H1 (cell line): ENCODE measurements at regions not wholly inside any gene's neighbourhood (a gene's known extent, or its start where the extent isn't known, plus 50 kb on each side); places are given as distances from the start of the nearest gene placed in this dataset.

Experiments
- CTCF ChIA-PET: fragments of 300-600 bp; sonication (Branson Sonifier 250); formaldehyde crosslinking; loops from one replicate; lab custom pipeline; 2021; ENCODE audit not compliant: partially characterized antibody; lab: Charles Lee
- POLR2A ChIA-PET: fragments of 300-600 bp; sonication (Branson Sonifier 250); formaldehyde crosslinking; loops from one replicate; lab custom pipeline; 2021; ENCODE audit warnings: inconsistent platforms; ENCODE audit not compliant: partially characterized antibody; lab: Charles Lee
- DNase-seq, 2 experiments: peaks; one replicate each; pipeline versions ENCODE4 v3.0.0 to v3.0.0-alpha.2; 2010 to 2022; ENCODE audit warnings: low spot score in 2 of 2, low read depth in 1 of 2, mixed read lengths in 1 of 2
- FAIRE-seq: peaks from 2 replicates; lab custom pipeline; 2011; peaks lifted over from hg19 to GRCh38; lab: Jason Lieb, UNC
- H2AFZ ChIP-seq: 2 replicates; pipeline ENCODE4 v1.8.1; 2012; ENCODE audit warnings: low read length, inconsistent platforms
- H2AK5ac ChIP-seq: 2 replicates; pipeline ENCODE4 v1.6.1; 2013; ENCODE audit warnings: low read depth, low read length
- H2BK120ac ChIP-seq: replicated peaks from 2 replicates; pipeline ENCODE3; 2013; ENCODE audit warnings: low read depth, low read length, inconsistent platforms
- H2BK12ac ChIP-seq: 2 replicates; pipeline ENCODE4 v1.6.1; 2013; ENCODE audit warnings: low read depth, low read length
- H2BK15ac ChIP-seq: 2 replicates; pipeline ENCODE4 v1.6.1; 2013; ENCODE audit warnings: low read length
- H2BK20ac ChIP-seq: 2 replicates; pipeline ENCODE4 v1.6.1; 2013; ENCODE audit warnings: low read length
- H2BK5ac ChIP-seq: 2 replicates; pipeline ENCODE4 v1.6.1; 2013; ENCODE audit warnings: low read depth, low read length
- H3K14ac ChIP-seq: 2 replicates; pipeline ENCODE4 v1.6.1; 2013; ENCODE audit warnings: inconsistent platforms; ENCODE audit not compliant: insufficient read length
- H3K18ac ChIP-seq: 2 replicates; pipeline ENCODE4 v1.6.1; 2013; ENCODE audit warnings: low read length; ENCODE audit errors: extremely low read depth
- H3K23ac ChIP-seq: 2 replicates; pipeline ENCODE4 v1.6.1; 2013; ENCODE audit warnings: inconsistent platforms; ENCODE audit not compliant: insufficient read length
- H3K23me2 ChIP-seq: 2 replicates; pipeline ENCODE4 v1.6.1; 2013; ENCODE audit warnings: low read depth, low read length
- H3K27ac ChIP-seq: 2 replicates; pipeline ENCODE4 v1.6.1; 2011; ENCODE audit warnings: low read depth, low read length, inconsistent platforms
- H3K27me3 ChIP-seq, 4 experiments: replicated peaks in 1 of 4; 1 replicate in 1 of 4; 2 replicates in 3 of 4; pipeline versions ENCODE4 v1.6.1 to v1.8.1; 2011 to 2013; ENCODE audit warnings: low read length in 3 of 4, mild to moderate bottlenecking in 3 of 4, inconsistent platforms in 2 of 4, mixed read lengths in 2 of 4, moderate library complexity in 1 of 4; ENCODE audit not compliant: control insufficient read depth in 3 of 4, insufficient read depth in 3 of 4; ENCODE audit errors: extremely low read depth in 1 of 4
- H3K36me3 ChIP-seq, 4 experiments: 2 replicates each; pipeline versions ENCODE4 v1.6.1 to v1.8.1; 2011 to 2013; ENCODE audit warnings: mild to moderate bottlenecking in 4 of 4, low read length in 3 of 4, moderate library complexity in 2 of 4, control low read depth in 1 of 4, inconsistent platforms in 1 of 4; ENCODE audit not compliant: insufficient read depth in 4 of 4, control insufficient read depth in 2 of 4
- H3K4ac ChIP-seq: replicated peaks from 2 replicates; pipeline ENCODE3; 2013; ENCODE audit warnings: low read length, low read depth, mixed read lengths, inconsistent platforms; ENCODE audit not compliant: insufficient read length
- H3K4me1 ChIP-seq, 4 experiments: replicated peaks in 1 of 4; 1 replicate in 1 of 4; 2 replicates in 3 of 4; pipeline versions ENCODE4 v1.6.1 to v1.8.1; 2011 to 2013; ENCODE audit warnings: low read length in 3 of 4, inconsistent platforms in 2 of 4, mixed read lengths in 1 of 4; ENCODE audit not compliant: insufficient read depth in 4 of 4, control insufficient read depth in 3 of 4
- H3K4me2 ChIP-seq, 2 experiments: 2 replicates each; pipeline versions ENCODE4 v1.6.1 to v1.8.1; 2011 to 2013; ENCODE audit warnings: low read depth in 2 of 2, low read length in 2 of 2, control low read depth in 1 of 2, inconsistent platforms in 1 of 2, mild to moderate bottlenecking in 1 of 2; ENCODE audit not compliant: insufficient read depth in 1 of 2
- H3K4me3 ChIP-seq, 4 experiments: fragments of 200-600, 300-600 bp in 1 of 4; sonication (generic), shearing (Covaris generic), sonication (Bioruptor Twin) in 1 of 4; 2 replicates each; pipeline versions ENCODE4 v1.5.1 to v1.8.1; 2011 to 2016; ENCODE audit warnings: low read length in 4 of 4, low read depth in 3 of 4, control low read depth in 2 of 4, inconsistent platforms in 2 of 4, mild to moderate bottlenecking in 2 of 4, mixed read lengths in 1 of 4, moderate library complexity in 1 of 4; ENCODE audit not compliant: insufficient read depth in 2 of 4; ENCODE audit errors: extremely low read depth in 1 of 4
- H3K56ac ChIP-seq: replicated peaks from 2 replicates; pipeline ENCODE3; 2013; ENCODE audit warnings: low read depth, mild to moderate bottlenecking, mixed read lengths, low read length, inconsistent platforms; ENCODE audit not compliant: insufficient read length
- H3K79me1 ChIP-seq: 2 replicates; pipeline ENCODE4 v1.6.1; 2013; ENCODE audit warnings: low read depth, low read length, control low read depth
- H3K79me2 ChIP-seq, 2 experiments: 2 replicates each; pipeline versions ENCODE4 v1.6.1 to v1.8.1; 2012 to 2013; ENCODE audit warnings: low read length in 2 of 2, mild to moderate bottlenecking in 2 of 2, inconsistent platforms in 1 of 2; ENCODE audit not compliant: insufficient read depth in 2 of 2, control insufficient read depth in 1 of 2
- H3K9ac ChIP-seq, 4 experiments: replicated peaks in 1 of 4; 1 replicate in 1 of 4; 2 replicates in 3 of 4; pipeline versions ENCODE4 v1.6.1 to v1.8.1; 2011 to 2013; ENCODE audit warnings: low read depth in 3 of 4, low read length in 3 of 4, control low read depth in 2 of 4, mild to moderate bottlenecking in 2 of 4, moderate library complexity in 2 of 4, inconsistent platforms in 1 of 4; ENCODE audit errors: extremely low read depth in 1 of 4
- H3K9me3 ChIP-seq, 2 experiments: 2 replicates each; pipeline versions ENCODE4 v1.6.1 to v1.8.1; 2012 to 2013; ENCODE audit warnings: mild to moderate bottlenecking in 2 of 2, moderate library complexity in 2 of 2, control low read depth in 1 of 2, inconsistent platforms in 1 of 2, low read depth in 1 of 2, low read length in 1 of 2, mixed read lengths in 1 of 2; ENCODE audit not compliant: insufficient read depth in 2 of 2
- H4K20me1 ChIP-seq, 2 experiments: replicated peaks in 1 of 2; 2 replicates each; pipeline versions ENCODE3 to v1.8.1; 2011 to 2013; ENCODE audit warnings: inconsistent platforms in 2 of 2, low read length in 2 of 2, mild to moderate bottlenecking in 1 of 2; ENCODE audit not compliant: insufficient read depth in 2 of 2, control insufficient read depth in 1 of 2
- H4K5ac ChIP-seq: 2 replicates; pipeline ENCODE4 v1.6.1; 2013; ENCODE audit warnings: low read length, low read depth, mixed read lengths, inconsistent platforms; ENCODE audit not compliant: insufficient read length
- H4K8ac ChIP-seq: 2 replicates; pipeline ENCODE4 v1.8.0; 2013; ENCODE audit warnings: mild to moderate bottlenecking, moderate library complexity, low read length, inconsistent platforms; ENCODE audit not compliant: insufficient read depth; ENCODE audit errors: extremely low read depth
- H4K91ac ChIP-seq: replicated peaks from 2 replicates; pipeline ENCODE3; 2013; ENCODE audit warnings: low read length, mixed read lengths, inconsistent platforms; ENCODE audit not compliant: insufficient read length
- CEBPB ChIP-seq: IDR thresholded peaks from 2 replicates; pipeline ENCODE4 v1.6.1; 2012; ENCODE audit warnings: low read depth, low read length
- NANOG ChIP-seq: IDR thresholded peaks from 2 replicates; pipeline ENCODE4 v1.6.1; 2011; ENCODE audit warnings: low read length, low read depth, mild to moderate bottlenecking, inconsistent platforms; ENCODE audit not compliant: insufficient read depth, poor library complexity, severe bottlenecking
- TBP ChIP-seq: IDR thresholded peaks from 2 replicates; pipeline ENCODE4 v1.6.1; 2011; ENCODE audit warnings: low read depth, low read length, improper control_type of control experiment
- WGBS, 2 experiments: shearing (Covaris generic) in 1 of 2; methylation state at CpG; one replicate each; pipeline versions ENCODE4 v1.1.6 to v1.1.7; 2013 to 2015; ENCODE audit warnings: low lambda C conversion rate in 2 of 2, mixed read lengths in 2 of 2, inconsistent platforms in 1 of 2, low coverage in 1 of 2, missing lambda C conversion rate in 1 of 2; ENCODE audit not compliant: insufficient replicate concordance in 2 of 2, insufficient coverage in 1 of 2, insufficient read length in 1 of 2; ENCODE audit errors: extremely low coverage in 1 of 2, missing lambda C conversion rate in 1 of 2; 5-methylcytosine and 5-hydroxymethylcytosine counted together

DNA sequence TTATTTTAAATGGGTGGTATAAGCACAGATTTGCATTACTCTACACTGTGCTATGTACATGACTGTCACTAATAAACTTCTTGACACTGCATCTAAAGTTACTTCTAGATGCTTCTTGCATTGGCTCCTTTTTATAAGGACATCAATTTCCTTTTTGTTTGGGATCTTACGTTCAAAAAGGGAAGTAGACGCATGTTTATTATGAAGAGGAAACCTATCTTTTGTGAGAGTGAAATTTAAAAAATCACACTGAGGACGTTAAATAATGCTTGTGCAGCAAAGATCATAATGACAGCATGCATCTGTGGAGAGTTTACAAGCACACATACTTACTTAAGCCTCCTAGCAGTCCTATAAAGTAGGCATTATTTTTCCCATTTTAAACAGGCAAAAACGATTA lies 479.5 kb downstream of the CD83 start:
- DNase-seq, result no peak
- ChIA-PET CTCF (no interaction called here), POLR2A (no interaction called here)
- Histone ChIP-seq H3K79me2 (no peaks in the 10 kb centered on the region), H3K9me3 (no peaks in the 10 kb centered on the region), H3K4me1 (peaks cover 0 to 12% (median 4%) of the 10 kb centered on the region in 4 experiments; a peak in 4 of 7 replicates), H3K23ac (no peak overlapping the region), H3K23me2 (no peaks in the 10 kb centered on the region), H3K27me3 (peaks cover 0 to 2% (median 0%) of the 10 kb centered on the region in 4 experiments; a peak in 1 of 7 replicates), H2BK5ac (no peak overlapping the region), H2AFZ (no peak overlapping the region), H3K4me2 (no peak overlapping the region), H3K4me3 (no peak overlapping the region), H2BK120ac (no peak overlapping the region), H3K56ac (no peak overlapping the region), H4K5ac (no peak overlapping the region), H3K79me1 (no peaks in the 10 kb centered on the region), H3K9ac (no peak overlapping the region), H2BK20ac (no peak overlapping the region), H3K27ac (no peak overlapping the region), H4K91ac (no peak overlapping the region), H3K4ac (no peak overlapping the region), H4K20me1 (no peaks in the 10 kb centered on the region), H2AK5ac (no peak overlapping the region), H3K14ac (no peak overlapping the region), H2BK15ac (no peak overlapping the region), H3K18ac (no peak overlapping the region; the same call in 1 of the 2 replicates), H3K36me3 (no peaks in the 10 kb centered on the region), H2BK12ac (no peak overlapping the region), H4K8ac (no peak overlapping the region)
- FAIRE-seq, result no peak
- TF ChIP-seq NANOG (no peak), CEBPB (no peak), TBP (no peak)
- WGBS, 2 experiments, result 77% methylated on average over 4 of the region's 4 CpGs; no CpG with 5 or more reads in 1 of the 2 experiments
